K562 (cell line): ENCODE measurements at regions not wholly inside any gene's neighbourhood (a gene's known extent, or its start where the extent isn't known, plus 50 kb on each side); places are given as distances from the start of the nearest gene placed in this dataset.

Source experiments
- ATAC-seq: fragments of 200-7000 bp; cut with Tn5 transposase; 3 replicates; pipeline ENCODE4 v1.9.1; 2020; ENCODE audit warnings: moderate library complexity
- BruUV-seq: library from RNA; stranded (reverse); fragments of 400-500 nt; replicated peaks from 2 replicates; lab custom pipeline; 2021; lab: Mats Ljungman, UMichigan
- CTCF ChIA-PET: fragments of 300-600 bp; formaldehyde crosslinking; extraction: SDS; loops from one replicate; lab custom pipeline; 2021; ENCODE audit warnings: low intra/inter-chr PET ratio; lab: Yijun Ruan, JAX
- POLR2A ChIA-PET: fragments of 300-600, 350-650 bp; sonication (Branson Sonifier 250); formaldehyde crosslinking; extraction: SDS; loops from one replicate; lab custom pipeline; 2021; ENCODE audit warnings: antibody characterized with exemption, inconsistent platforms; lab: Yijun Ruan, JAX
- DNase-seq, 4 experiments: peaks; one replicate each; pipeline versions ENCODE4 v3.0.0 to v3.0.0-alpha.2; 2011 to 2018; ENCODE audit warnings: low spot score in 3 of 4, mixed read lengths in 3 of 4; ENCODE audit errors: extremely low read depth in 1 of 4
- FAIRE-seq: peaks from 2 replicates; lab custom pipeline; 2011; peaks lifted over from hg19 to GRCh38; lab: Jason Lieb, UNC
- H2AFZ ChIP-seq: 2 replicates; pipeline ENCODE4 v1.6.0; 2011; ENCODE audit warnings: low read depth, low read length, control low read depth, inconsistent platforms
- H3K27ac ChIP-seq: fragments of 200-600 bp; 3 replicates; pipeline ENCODE4 v1.8.0; 2011; ENCODE audit warnings: low read depth, mild to moderate bottlenecking, control low read depth, inconsistent platforms, low read length, moderate library complexity, mixed read lengths; ENCODE audit errors: extremely low read depth
- H3K27me3 ChIP-seq, 2 experiments: fragments of 300-600 bp in 1 of 2; 2 replicates in 1 of 2; 3 replicates in 1 of 2; pipeline versions ENCODE4 v1.6.0 to v1.8.0; 2011; ENCODE audit warnings: inconsistent platforms in 2 of 2, low read length in 2 of 2, mild to moderate bottlenecking in 1 of 2, mixed read lengths in 1 of 2, moderate library complexity in 1 of 2; ENCODE audit not compliant: control insufficient read depth in 2 of 2, insufficient read depth in 2 of 2
- H3K36me3 ChIP-seq: fragments of 300-600 bp; 3 replicates; pipeline ENCODE4 v1.8.0; 2011; ENCODE audit warnings: mild to moderate bottlenecking, low read length, inconsistent platforms; ENCODE audit not compliant: control insufficient read depth, insufficient read depth
- H3K4me1 ChIP-seq, 2 experiments: fragments of 200-600 bp in 1 of 2; replicated peaks in 1 of 2; 2 replicates in 1 of 2; 3 replicates in 1 of 2; pipeline versions ENCODE4 v1.5.1 to v1.8.0; 2011; ENCODE audit warnings: inconsistent platforms in 2 of 2, low read length in 2 of 2, mild to moderate bottlenecking in 1 of 2, mixed read lengths in 1 of 2, moderate library complexity in 1 of 2; ENCODE audit not compliant: control insufficient read depth in 2 of 2, insufficient read depth in 2 of 2
- H3K4me2 ChIP-seq: 2 replicates; pipeline ENCODE4 v1.6.1; 2011; ENCODE audit warnings: low read length, control low read depth, inconsistent platforms, mixed read lengths; ENCODE audit not compliant: insufficient read depth
- H3K4me3 ChIP-seq: fragments of 200-600 bp; sonication (generic), shearing (Covaris generic); 2 replicates; pipeline ENCODE4 v1.5.1; 2016; ENCODE audit warnings: control low read depth, inconsistent platforms
- H3K79me2 ChIP-seq: fragments of 200-600 bp; 3 replicates; pipeline ENCODE4 v1.8.0; 2011; ENCODE audit warnings: low read length, inconsistent platforms; ENCODE audit not compliant: control insufficient read depth, insufficient read depth
- H3K9ac ChIP-seq, 2 experiments: 2 replicates each; pipeline versions ENCODE4 v1.6.0 to v1.6.1; 2011; ENCODE audit warnings: low read depth in 2 of 2, low read length in 2 of 2, control low read depth in 1 of 2, inconsistent platforms in 1 of 2, mild to moderate bottlenecking in 1 of 2, mixed read lengths in 1 of 2; ENCODE audit not compliant: insufficient read depth in 1 of 2
- H3K9me1 ChIP-seq: one replicate; pipeline ENCODE4 v1.6.0; 2011; ENCODE audit warnings: inconsistent platforms, mild to moderate bottlenecking, low read length, moderate library complexity; ENCODE audit not compliant: control insufficient read depth, insufficient read depth
- H3K9me3 ChIP-seq: replicated peaks from 2 replicates; pipeline ENCODE4 v1.5.1; 2011; ENCODE audit warnings: low read depth, low read length, inconsistent platforms; ENCODE audit not compliant: control insufficient read depth, insufficient read depth
- H4K20me1 ChIP-seq: replicated peaks from 2 replicates; pipeline ENCODE4 v1.6.1; 2011; ENCODE audit warnings: low read length, inconsistent platforms, mixed read lengths; ENCODE audit not compliant: control insufficient read depth, insufficient read depth
- CBX8 ChIP-seq: fragments of 200-600 bp; sonication (generic); IDR thresholded peaks from 2 replicates; pipeline ENCODE4 v1.6.1; 2012; ENCODE audit warnings: borderline replicate concordance, mixed run types, low read depth, mild to moderate bottlenecking, moderate library complexity, mixed read lengths, low read length, control low read depth, inconsistent platforms; ENCODE audit not compliant: poor library complexity, severe bottlenecking; ENCODE audit errors: extremely low read depth
- RREB1 ChIP-seq: fragments of 250-450 bp; sonication (Bioruptor Pico); IDR thresholded peaks from 2 replicates; pipeline ENCODE4 v1.4.0; 2020
- ZBTB11 ChIP-seq, 3 experiments: fragments of 200-800 bp in 1 of 3; fragments of 250-450 bp in 1 of 3; fragments of 450-650 bp in 1 of 3; sonication (Bioruptor Pico) in 1 of 3; sonication (Bioruptor generic) in 1 of 3; formaldehyde crosslinking in 1 of 3; IDR thresholded peaks; 2 replicates each; pipeline versions ENCODE4 v1.6.1 to v1.8.0; 2016 to 2022; ENCODE audit warnings: mild to moderate bottlenecking in 2 of 3, missing genetic modification characterization in 2 of 3, missing compliant biosample characterization in 1 of 3, moderate library complexity in 1 of 3
- ZNF586 ChIP-seq: fragments of 450-650 bp; formaldehyde crosslinking; conservative IDR thresholded peaks from 2 replicates; pipeline ENCODE4 v1.4.0; 2020; ENCODE audit warnings: mild to moderate bottlenecking, moderate library complexity
- WGBS: fragments of 100-300 bp; shearing (Covaris generic); methylation state at CpG from one replicate; pipeline ENCODE4 v1.1.6; 2016; ENCODE audit warnings: low coverage, mixed read lengths; ENCODE audit not compliant: insufficient coverage; ENCODE audit errors: missing lambda C conversion rate; 5-methylcytosine and 5-hydroxymethylcytosine counted together
- in situ Hi-C: fragments of 300-500 bp; cut with MboI; formaldehyde crosslinking; loops from 4 replicates; pipeline ENCODE4 v1.15.0; 2018; ENCODE audit warnings: inconsistent platforms, mixed read lengths
- intact Hi-C: fragments of 100-400 bp; cut with micrococcal nuclease; formaldehyde crosslinking; loops from 2 replicates; pipeline ENCODE4 v1.14.2; 2022

- no peak for TF ChIP-seq RREB1 (CRISPR knock-in tag)
- no peak for TF ChIP-seq CBX8
- TF ChIP-seq ZBTB11 (CRISPR knock-in tag; IDR thresholded peaks at IDR 0.05), result no peak
- no peak for TF ChIP-seq ZNF586
- 0% methylated on average over 4 of the region's 4 CpGs for WGBS
- Histone ChIP-seq H3K79me2 (no peaks in the 10 kb centered on the region), H3K36me3 (no peaks in the 10 kb centered on the region), H3K27me3 (no peaks in the 10 kb centered on the region), H2AFZ (no peak overlapping the region), H3K9me1 (no peaks in the 10 kb centered on the region), H3K4me2 (no peak overlapping the region), H3K4me1 (no peaks in the 10 kb centered on the region), H3K9ac (no peak overlapping the region), H3K9me3 (no peaks in the 10 kb centered on the region), H3K4me3 (no peak overlapping the region), H4K20me1 (no peaks in the 10 kb centered on the region), H3K27ac (no peak overlapping the region)
- no TSS peak for BruUV-seq
- in situ Hi-C loops, result no loop called here
- intact Hi-C loops, result no loop called here
- no peak for FAIRE-seq
- CTCF ChIA-PET, result no interaction called here
- DNase-seq, result no peak
- POLR2A ChIA-PET, result no interaction called here
- ATAC-seq, result no peak
These were observed 557.3 kb upstream of the TENM3 start for GRCh38 chr4:181685911-181686310.
